Activated T-cell treated with anti-CD3 and anti-CD28 coated beads for 48 hours (primary cell): ENCODE measurements at regions not wholly inside any gene's neighbourhood (a gene's known extent, or its start where the extent isn't known, plus 50 kb on each side); places are given as distances from the start of the nearest gene placed in this dataset.

Experiments
- DNase-seq: peaks from one replicate; pipeline ENCODE4 v3.0.0-alpha.2; 2020; ENCODE audit warnings: low read depth

GRCh38 chr18:73735836-73736235, 411.8 kb downstream of the FBXO15 start:
- no peak for DNase-seq

- DNase-seq, result no peak
Measured at GRCh38 chr18:73733806-73734314, 413.8 kb downstream of the FBXO15 start.

- DNase-seq, result no peak
Measured at GRCh38 chr18:73733376-73733775, 414.3 kb downstream of the FBXO15 start.

- no peak for DNase-seq
Measured at GRCh38 chr18:73728657-73729056, 419.0 kb downstream of the FBXO15 start.

- DNase-seq, result no peak
Measured at GRCh38 chr18:73724958-73725357, 422.7 kb downstream of the FBXO15 start.

GRCh38 chr18:73719611-73720010, 428.0 kb downstream of the FBXO15 start:
- DNase-seq, result no peak

GRCh38 chr18:73717570-73717969, 430.1 kb downstream of the FBXO15 start:
- DNase-seq, result no peak

GRCh38 chr18:73715210-73715670, 432.4 kb downstream of the FBXO15 start:
- DNase-seq, result no peak

- no peak for DNase-seq
Measured at GRCh38 chr18:73714466-73714865, 433.2 kb downstream of the FBXO15 start.

- DNase-seq, result no peak
Measured at GRCh38 chr18:73711256-73711655, 436.4 kb downstream of the FBXO15 start.

GRCh38 chr18:73708591-73708990, 439.0 kb downstream of the FBXO15 start:
- no peak for DNase-seq

- no peak for DNase-seq
Measured at GRCh38 chr18:73707035-73707434, 440.6 kb downstream of the FBXO15 start.

GRCh38 chr18:73697353-73697752, 450.3 kb downstream of the FBXO15 start:
- no peak for DNase-seq

GRCh38 chr18:73696698-73697097, 450.9 kb downstream of the FBXO15 start:
- DNase-seq, result no peak

GRCh38 chr18:73696171-73696570, 451.5 kb downstream of the FBXO15 start:
- DNase-seq, result no peak

- no peak for DNase-seq
Measured at GRCh38 chr18:73693091-73693490, 454.5 kb downstream of the FBXO15 start.

GRCh38 chr18:73691624-73692023, 456.0 kb downstream of the FBXO15 start:
- no peak for DNase-seq

GRCh38 chr18:73691118-73691517, 456.5 kb downstream of the FBXO15 start:
- DNase-seq, result no peak

GRCh38 chr18:73690222-73690621, 457.4 kb downstream of the FBXO15 start:
- no peak for DNase-seq

GRCh38 chr18:73688851-73689711, 458.6 kb downstream of the FBXO15 start:
- DNase-seq, result no peak

GRCh38 chr18:73688161-73688560, 459.5 kb downstream of the FBXO15 start:
- no peak for DNase-seq

GRCh38 chr18:73684647-73685046, 463.0 kb downstream of the FBXO15 start:
- no peak for DNase-seq

- no peak for DNase-seq
Measured at GRCh38 chr18:73683409-73684238, 464.0 kb downstream of the FBXO15 start.
